KMS-11 (cell line): ENCODE measurements at regions not wholly inside any gene's neighbourhood (a gene's known extent, or its start where the extent isn't known, plus 50 kb on each side); places are given as distances from the start of the nearest gene placed in this dataset.
"Not testable (repeated sequence)": the region's sequence is repeated elsewhere in the genome, so short reads cannot be mapped to it uniquely, and the experiment has no call there.

Experiments
- H2AFZ ChIP-seq: fragments of 200-600 bp; sonication (generic); 2 replicates; pipeline ENCODE4 v1.6.1; 2016; ENCODE audit warnings: antibody characterized with exemption, mixed run types, low read depth
- H3K27ac ChIP-seq: fragments of 200-600 bp; sonication (generic); 2 replicates; pipeline ENCODE4 v1.6.1; 2016; ENCODE audit warnings: mild to moderate bottlenecking, mixed run types
- H3K27me3 ChIP-seq: fragments of 200-600 bp; sonication (generic); 2 replicates; pipeline ENCODE4 v1.6.1; 2017; ENCODE audit warnings: mild to moderate bottlenecking, low read depth, mixed run types, moderate library complexity; ENCODE audit not compliant: insufficient read depth
- H3K36me3 ChIP-seq: fragments of 200-600 bp; sonication (generic); 2 replicates; pipeline ENCODE4 v1.6.1; 2017; ENCODE audit warnings: mild to moderate bottlenecking, mixed run types; ENCODE audit not compliant: insufficient read depth
- H3K4me1 ChIP-seq: fragments of 200-600 bp; sonication (generic); 2 replicates; pipeline ENCODE4 v1.6.1; 2016; ENCODE audit warnings: mild to moderate bottlenecking, low read depth, mixed run types; ENCODE audit not compliant: poor library complexity, severe bottlenecking
- H3K4me2 ChIP-seq: fragments of 200-600 bp; sonication (generic); 2 replicates; pipeline ENCODE4 v1.7.0; 2016; ENCODE audit warnings: mild to moderate bottlenecking, mixed run types
- H3K4me3 ChIP-seq: fragments of 200-600 bp; sonication (generic); IDR thresholded peaks from 2 replicates; pipeline ENCODE4 v1.6.1; 2017; ENCODE audit warnings: low read depth, low read length, mixed read lengths; ENCODE audit not compliant: insufficient read depth
- H3K79me2 ChIP-seq: fragments of 200-600 bp; sonication (generic); 2 replicates; pipeline ENCODE4 v1.6.1; 2016; ENCODE audit warnings: low read depth, mixed run types; ENCODE audit not compliant: insufficient read depth
- H3K9ac ChIP-seq: fragments of 200-600 bp; sonication (generic); 2 replicates; pipeline ENCODE4 v1.6.1; 2016; ENCODE audit warnings: mild to moderate bottlenecking, mixed run types
- H4K20me1 ChIP-seq: fragments of 200-600 bp; sonication (generic); 2 replicates; pipeline ENCODE4 v1.6.1; 2016; ENCODE audit warnings: mild to moderate bottlenecking, mixed run types; ENCODE audit not compliant: insufficient read depth
- TF ChIP-seq, protein P1 (sequence below): fragments of 200-600 bp; sonication (generic); conservative IDR thresholded peaks from 2 replicates; pipeline ENCODE4 v1.6.1; 2017; ENCODE audit warnings: low read depth, mild to moderate bottlenecking, antibody characterized with exemption, low read length, moderate library complexity, mixed read lengths

DNA sequence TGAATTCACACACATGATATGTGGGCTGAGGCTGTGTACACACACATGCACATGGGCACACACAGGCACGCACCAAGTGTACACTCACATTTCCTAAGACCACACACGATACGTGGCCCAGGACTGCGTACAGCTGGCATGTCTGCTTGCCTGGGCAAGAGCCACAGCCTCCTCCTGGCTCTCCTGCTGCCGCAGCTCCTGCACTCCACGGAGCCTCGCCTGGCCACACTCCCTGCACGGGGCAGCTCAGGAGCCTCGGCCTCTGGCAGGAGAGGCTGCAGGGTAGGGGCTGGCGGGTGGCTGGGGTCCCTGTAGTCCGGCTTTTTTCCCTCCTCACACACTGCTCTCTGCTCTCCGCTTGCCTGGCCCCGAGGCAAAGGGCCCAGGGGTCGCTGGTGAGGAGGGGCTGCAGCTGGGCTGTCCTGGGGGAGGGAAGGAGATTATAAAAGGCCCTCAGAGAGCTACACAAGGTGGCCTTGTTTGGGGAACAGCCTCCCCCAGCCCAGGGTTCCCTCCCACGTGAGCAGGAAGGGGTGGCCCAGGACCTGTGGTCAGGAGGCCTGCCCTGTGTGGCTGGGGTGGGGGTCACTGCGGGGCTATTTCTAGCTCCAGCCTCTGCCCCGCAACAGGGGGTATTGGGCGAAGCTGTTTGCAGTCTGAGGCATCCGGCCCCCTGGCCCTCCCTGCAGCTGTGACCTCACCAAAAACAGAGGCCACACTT lies 89.0 kb upstream of the SFSWAP start:
- Histone ChIP-seq H3K79me2 (no peaks in the 10 kb centered on the region), H3K9ac (no peak overlapping the region), H3K4me1 (no peaks in the 10 kb centered on the region), H3K4me3 (no peak overlapping the region), H2AFZ (no peak overlapping the region), H3K4me2 (no peak overlapping the region), H3K27ac (no peak overlapping the region), H3K36me3 (no peaks in the 10 kb centered on the region), H4K20me1 (no peaks in the 10 kb centered on the region), H3K27me3 (no peaks in the 10 kb centered on the region)
- TF ChIP-seq, protein P1, sequence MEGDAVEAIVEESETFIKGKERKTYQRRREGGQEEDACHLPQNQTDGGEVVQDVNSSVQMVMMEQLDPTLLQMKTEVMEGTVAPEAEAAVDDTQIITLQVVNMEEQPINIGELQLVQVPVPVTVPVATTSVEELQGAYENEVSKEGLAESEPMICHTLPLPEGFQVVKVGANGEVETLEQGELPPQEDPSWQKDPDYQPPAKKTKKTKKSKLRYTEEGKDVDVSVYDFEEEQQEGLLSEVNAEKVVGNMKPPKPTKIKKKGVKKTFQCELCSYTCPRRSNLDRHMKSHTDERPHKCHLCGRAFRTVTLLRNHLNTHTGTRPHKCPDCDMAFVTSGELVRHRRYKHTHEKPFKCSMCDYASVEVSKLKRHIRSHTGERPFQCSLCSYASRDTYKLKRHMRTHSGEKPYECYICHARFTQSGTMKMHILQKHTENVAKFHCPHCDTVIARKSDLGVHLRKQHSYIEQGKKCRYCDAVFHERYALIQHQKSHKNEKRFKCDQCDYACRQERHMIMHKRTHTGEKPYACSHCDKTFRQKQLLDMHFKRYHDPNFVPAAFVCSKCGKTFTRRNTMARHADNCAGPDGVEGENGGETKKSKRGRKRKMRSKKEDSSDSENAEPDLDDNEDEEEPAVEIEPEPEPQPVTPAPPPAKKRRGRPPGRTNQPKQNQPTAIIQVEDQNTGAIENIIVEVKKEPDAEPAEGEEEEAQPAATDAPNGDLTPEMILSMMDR, result no peak

DNA sequence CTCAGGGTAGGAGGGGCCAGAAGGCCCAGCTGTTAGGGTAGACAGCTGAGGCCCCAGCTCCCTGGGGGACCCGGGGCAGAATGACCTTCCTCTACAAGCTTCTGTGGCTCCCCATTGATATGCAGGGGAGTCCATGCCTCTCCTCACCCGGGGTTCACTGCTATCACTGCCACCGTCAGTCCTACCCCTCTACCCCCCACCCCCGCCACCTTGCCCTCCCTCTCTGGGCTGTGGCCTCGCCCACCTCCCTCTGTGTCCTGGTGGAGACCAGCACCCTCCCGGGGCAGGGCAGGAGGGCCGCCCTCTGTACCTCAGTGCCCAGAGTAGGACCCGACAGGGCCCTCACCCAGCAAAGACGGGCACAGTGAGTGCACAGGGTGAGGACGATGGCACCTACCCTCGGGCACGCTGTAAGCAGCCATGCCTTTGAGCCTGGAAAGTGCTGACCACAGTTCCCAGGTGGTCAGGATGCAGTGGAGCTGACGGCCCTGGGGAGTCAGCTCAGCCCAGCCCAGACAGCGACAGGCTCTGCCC lies 88.4 kb upstream of the SFSWAP start:
- H3K36me3 ChIP-seq, result no peaks in the 10 kb centered on the region
- TF ChIP-seq, protein P1, result no peak
- H3K4me3 ChIP-seq, result no peak overlapping the region
- H2AFZ ChIP-seq, result no peak overlapping the region
- H3K27ac ChIP-seq, result no peak overlapping the region
- H3K4me2 ChIP-seq, result no peak overlapping the region
- H3K4me1 ChIP-seq, result no peaks in the 10 kb centered on the region
- H3K27me3 ChIP-seq, result no peaks in the 10 kb centered on the region
- no peaks in the 10 kb centered on the region for H4K20me1 ChIP-seq
- no peaks in the 10 kb centered on the region for H3K79me2 ChIP-seq
- no peak overlapping the region for H3K9ac ChIP-seq

DNA sequence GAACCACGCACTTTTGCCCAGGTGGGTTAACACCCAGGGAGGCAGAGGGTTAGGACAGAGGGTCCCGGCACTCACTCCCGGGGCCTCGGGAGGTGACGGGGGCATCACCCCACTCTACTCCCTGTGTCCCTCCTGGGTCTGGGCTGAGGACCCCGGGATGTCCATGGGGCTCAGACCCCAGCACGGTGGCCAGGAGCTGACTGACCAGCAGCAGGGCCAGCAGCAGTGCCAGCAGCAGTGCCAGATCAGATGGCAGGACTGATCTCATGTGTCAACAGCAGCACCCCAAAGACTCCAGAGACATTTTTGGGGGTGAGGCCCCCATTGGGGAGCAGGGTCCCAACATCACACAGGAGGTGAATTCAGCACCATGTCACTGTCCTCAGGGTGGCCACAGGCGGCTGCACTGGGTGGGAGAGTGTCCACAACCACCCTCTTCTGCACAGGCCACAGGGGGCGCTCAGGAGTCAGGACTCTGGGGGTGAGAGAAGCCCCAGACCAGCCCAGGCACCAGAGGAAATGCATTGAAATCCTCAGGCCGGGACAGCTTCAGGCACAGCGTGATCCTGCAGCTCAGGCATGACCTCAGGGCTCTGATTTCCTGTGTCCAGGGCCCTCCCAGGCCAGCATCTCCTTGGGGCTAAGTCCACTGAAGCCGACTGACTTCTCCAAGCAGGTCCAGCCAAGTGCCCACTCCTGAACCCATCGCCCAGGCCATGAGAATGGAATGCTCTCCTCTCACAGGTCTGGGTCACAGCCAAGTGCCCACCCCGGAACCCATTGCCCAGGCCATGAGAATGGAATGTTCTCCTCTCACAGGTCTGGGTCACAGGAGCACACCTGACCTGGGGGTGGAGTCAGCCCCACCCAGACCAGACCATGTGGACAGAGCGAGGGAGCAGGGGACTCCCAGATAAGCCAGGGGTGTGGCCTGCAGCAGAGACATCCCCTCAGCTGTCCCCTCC lies 87.2 kb upstream of the SFSWAP start:
- not testable (repeated sequence) for H3K4me3 ChIP-seq, H3K4me1 ChIP-seq, H2AFZ ChIP-seq, H3K79me2 ChIP-seq, H3K36me3 ChIP-seq, H3K4me2 ChIP-seq, H3K27me3 ChIP-seq, H3K9ac ChIP-seq, H3K27ac ChIP-seq, H4K20me1 ChIP-seq

DNA sequence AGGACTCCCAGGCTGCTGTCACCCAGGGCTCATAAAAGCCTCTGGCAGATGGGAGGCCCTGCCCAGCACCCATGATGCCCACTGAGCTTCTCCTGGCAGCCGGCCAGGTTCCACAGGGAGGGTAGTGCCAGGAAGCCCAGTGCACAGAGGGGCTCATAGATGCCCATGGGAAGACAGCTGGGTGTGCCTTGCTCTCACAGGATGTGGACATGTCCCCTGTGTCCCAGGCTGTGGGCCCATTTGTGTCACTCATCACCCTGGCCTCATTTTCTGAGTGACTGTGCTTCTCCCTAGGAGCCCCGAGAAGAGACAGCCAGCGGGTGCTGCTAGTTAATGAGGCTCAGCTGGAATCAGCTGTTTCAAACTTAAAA lies 86.5 kb upstream of the SFSWAP start:
- not testable (repeated sequence) for H3K4me1 ChIP-seq, H3K9ac ChIP-seq, H3K27me3 ChIP-seq, H3K79me2 ChIP-seq, H3K4me3 ChIP-seq, H2AFZ ChIP-seq, H3K27ac ChIP-seq, H3K4me2 ChIP-seq, H3K36me3 ChIP-seq, H4K20me1 ChIP-seq

DNA sequence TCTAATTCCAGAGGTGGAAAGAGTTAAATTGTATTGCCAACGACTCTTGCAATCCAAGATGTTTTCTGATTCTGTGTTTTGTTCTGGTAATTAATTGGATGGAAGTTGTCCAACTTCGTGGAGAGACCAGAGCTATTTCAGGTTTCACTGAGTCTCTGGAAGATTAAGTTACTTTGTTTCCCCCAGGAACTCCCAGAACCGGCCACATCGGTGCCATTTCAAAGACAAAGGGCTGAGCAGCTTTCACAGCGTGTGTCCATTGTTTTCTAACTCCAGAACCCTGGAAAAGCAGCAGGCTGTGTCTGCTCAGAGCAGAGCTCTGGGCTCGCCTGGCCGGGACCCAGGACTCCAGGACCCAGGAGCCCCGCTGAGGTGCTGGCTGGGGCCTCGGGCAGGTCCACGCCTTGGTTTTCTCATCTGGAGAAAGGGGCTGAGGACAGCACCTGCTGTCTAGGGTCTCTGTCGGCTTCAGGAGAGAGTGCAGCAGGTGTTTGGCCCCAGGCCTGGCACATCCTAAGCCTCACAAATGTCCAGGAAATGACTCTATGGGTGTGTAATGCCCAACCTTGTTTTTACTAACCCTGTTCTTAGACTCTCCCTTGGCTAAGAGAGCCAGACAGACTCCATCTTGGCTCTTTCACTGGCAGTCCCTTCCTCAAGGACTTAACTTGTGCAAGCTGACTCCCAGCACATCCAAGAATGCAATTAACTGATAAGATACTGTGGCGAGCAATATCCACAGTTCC lies 86.0 kb upstream of the SFSWAP start:
- not testable (repeated sequence) for H3K27ac ChIP-seq, H3K27me3 ChIP-seq, H2AFZ ChIP-seq, H3K4me2 ChIP-seq, H4K20me1 ChIP-seq, H3K9ac ChIP-seq, H3K4me1 ChIP-seq, H3K4me3 ChIP-seq, H3K36me3 ChIP-seq, H3K79me2 ChIP-seq

DNA sequence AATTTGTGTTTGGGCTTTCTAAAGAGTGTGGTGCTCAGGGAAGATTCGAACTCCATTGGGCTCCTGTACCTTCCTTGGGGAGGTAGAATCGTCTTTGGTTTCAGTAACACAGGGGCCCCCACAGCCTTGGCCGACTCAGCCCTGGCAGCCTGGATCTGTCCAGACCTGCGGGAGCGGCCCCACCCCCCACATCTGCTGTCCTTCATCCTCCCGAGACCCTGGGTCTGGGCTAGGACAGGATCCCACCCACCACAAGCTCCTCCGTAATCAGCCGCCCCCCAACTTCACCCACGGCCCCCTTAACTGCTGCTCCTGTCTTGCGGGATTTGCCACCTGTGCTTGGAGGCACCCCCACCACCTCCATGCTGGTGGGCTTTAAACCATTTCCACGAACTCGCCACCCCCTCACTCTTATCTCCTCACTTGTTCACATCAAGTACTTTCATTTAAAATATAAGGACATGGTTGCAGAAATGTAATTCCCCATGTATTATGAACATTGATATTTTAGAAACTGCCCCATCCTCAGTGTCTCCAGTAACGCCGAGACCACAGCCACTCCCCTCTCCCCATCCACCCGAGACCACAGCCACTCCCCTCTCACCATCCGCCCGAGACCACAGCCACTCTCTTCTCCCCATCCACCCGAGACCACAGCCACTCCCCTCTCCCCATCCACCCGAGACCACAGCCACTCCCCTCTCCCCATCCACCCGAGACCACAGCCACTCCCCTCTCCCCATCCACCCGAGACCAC lies 84.7 kb upstream of the SFSWAP start:
- H4K20me1 ChIP-seq, result not testable (repeated sequence)

DNA sequence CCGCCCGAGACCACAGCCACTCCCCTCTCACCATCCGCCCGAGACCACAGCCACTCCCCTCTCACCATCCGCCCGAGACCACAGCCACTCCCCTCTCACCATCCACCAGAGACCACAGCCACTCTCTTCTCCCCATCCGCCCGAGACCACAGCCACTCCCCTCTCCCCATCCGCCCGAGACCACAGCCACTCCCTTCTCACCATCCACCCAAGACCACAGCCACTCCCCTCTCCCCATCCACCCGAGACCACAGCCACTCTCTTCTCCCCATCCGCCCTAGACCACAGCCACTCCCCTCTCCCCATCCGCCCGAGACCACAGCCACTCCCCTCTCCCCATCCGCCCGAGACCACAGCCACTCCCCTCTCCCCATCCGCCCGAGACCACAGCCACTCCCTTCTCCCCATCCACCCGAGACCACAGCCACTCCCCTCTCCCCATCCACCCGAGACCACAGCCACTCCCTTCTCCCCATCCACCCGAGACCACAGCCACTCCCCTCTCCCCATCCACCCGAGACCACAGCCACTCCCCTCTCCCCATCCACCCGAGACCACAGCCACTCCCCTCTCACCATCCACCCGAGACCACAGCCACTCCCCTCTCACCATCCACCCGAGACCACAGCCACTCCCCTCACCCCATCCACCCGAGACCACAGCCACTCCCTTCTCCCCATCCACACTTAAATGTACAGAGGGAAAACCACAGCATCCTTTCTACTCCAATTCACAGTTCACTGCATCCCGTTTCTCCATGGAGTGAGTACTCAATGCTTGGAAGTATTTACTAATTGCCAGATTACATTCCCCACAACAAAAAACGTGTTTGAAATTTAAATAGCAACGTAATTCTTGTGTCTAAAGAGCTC lies 83.5 kb upstream of the SFSWAP start:
- not testable (repeated sequence) for H3K36me3 ChIP-seq, H3K27me3 ChIP-seq, H4K20me1 ChIP-seq, H3K27ac ChIP-seq, H3K4me1 ChIP-seq, H3K4me2 ChIP-seq, H3K4me3 ChIP-seq, H3K79me2 ChIP-seq, H3K9ac ChIP-seq, H2AFZ ChIP-seq

More for the DNA sequence above, 84.7 kb upstream of the SFSWAP start:
- H3K4me2 ChIP-seq, H3K36me3 ChIP-seq, H3K4me1 ChIP-seq, H3K4me3 ChIP-seq, H3K79me2 ChIP-seq, H3K27me3 ChIP-seq, H3K27ac ChIP-seq, H3K9ac ChIP-seq, H2AFZ ChIP-seq: not testable (repeated sequence)
